ENCODE measurements at regions not wholly inside any gene's neighbourhood (a gene's known extent, or its start where the extent isn't known, plus 50 kb on each side); places are given as distances from the start of the nearest gene placed in this dataset.
A peak's percentile ranks its signal among the peaks of the same experiment; 100 is the strongest.

- H3K27ac ChIP-seq: peak overlapping the region; percentile 27
- H3K79me2 ChIP-seq: no peaks in the 10 kb centered on the region
- 69% methylated on average over 6 of the region's 6 CpGs for WGBS (ENCODE audit: low lambda C conversion rate, missing lambda C conversion rate)
- TF ChIP-seq EZH2phosphoT487 (IDR thresholded peaks at IDR 0.05; ENCODE audit: low read depth, severe bottlenecking, unreplicated experiment): no peak
- TF ChIP-seq CTCF (IDR thresholded peaks at IDR 0.05; ENCODE audit: poor library complexity): no peak
- TF ChIP-seq EZH2 (IDR thresholded peaks at IDR 0.05; ENCODE audit: borderline replicate concordance): no peak
- H3K4me2 ChIP-seq: no peak overlapping the region
- peaks cover 30% of the 10 kb centered on the region for H3K4me1 ChIP-seq (ENCODE audit: insufficient read depth)
- DNase-seq (ENCODE audit: low spot score): peak; percentile 25
- H3K4me3 ChIP-seq: no peak overlapping the region
- no peaks in the 10 kb centered on the region for H3K36me3 ChIP-seq (replicated peaks; ENCODE audit: insufficient read depth, low read depth)
- H3K9me3 ChIP-seq (ENCODE audit: low read depth): no peaks in the 10 kb centered on the region
- no peak overlapping the region for H2AFZ ChIP-seq
- H3K9me2 ChIP-seq (replicated peaks; ENCODE audit: insufficient read depth): no peaks in the 10 kb centered on the region
- no peaks in the 10 kb centered on the region for H4K20me1 ChIP-seq (ENCODE audit: insufficient read depth, poor library complexity, severe bottlenecking)
- no peaks in the 10 kb centered on the region for H3K27me3 ChIP-seq
Measured at GRCh38 chr21:14876524-14876840, 188.3 kb downstream of the NRIP1 start.

GRCh38 chr21:14875704-14876523 is 188.9 kb downstream of the NRIP1 start:
- TF ChIP-seq CTCF (IDR thresholded peaks at IDR 0.05; ENCODE audit: poor library complexity) (no peak), EZH2 (IDR thresholded peaks at IDR 0.05; ENCODE audit: borderline replicate concordance) (no peak), EZH2phosphoT487 (IDR thresholded peaks at IDR 0.05; ENCODE audit: low read depth, severe bottlenecking, unreplicated experiment) (no peak)
- Histone ChIP-seq H3K4me3 (no peak overlapping the region), H3K27ac (peak overlapping the region; percentile 27), H3K4me1 (ENCODE audit: insufficient read depth) (peaks cover 30% of the 10 kb centered on the region), H3K4me2 (no peak overlapping the region), H3K9me2 (replicated peaks; ENCODE audit: insufficient read depth) (no peaks in the 10 kb centered on the region), H3K9me3 (ENCODE audit: low read depth) (no peaks in the 10 kb centered on the region), H2AFZ (no peak overlapping the region), H3K36me3 (replicated peaks; ENCODE audit: insufficient read depth, low read depth) (no peaks in the 10 kb centered on the region), H3K79me2 (no peaks in the 10 kb centered on the region), H3K27me3 (no peaks in the 10 kb centered on the region), H4K20me1 (ENCODE audit: insufficient read depth, poor library complexity, severe bottlenecking) (no peaks in the 10 kb centered on the region)
- WGBS (ENCODE audit: low lambda C conversion rate, missing lambda C conversion rate): 61% methylated on average over 8 of the region's 8 CpGs
- DNase-seq (ENCODE audit: low spot score): no peak

- H3K4me1 ChIP-seq (ENCODE audit: insufficient read depth): peaks cover 30% of the 10 kb centered on the region
- H3K4me3 ChIP-seq: no peak overlapping the region
- no peaks in the 10 kb centered on the region for H3K27me3 ChIP-seq
- H3K79me2 ChIP-seq: no peaks in the 10 kb centered on the region
- H3K27ac ChIP-seq: no peak overlapping the region
- H2AFZ ChIP-seq: no peak overlapping the region
- H3K4me2 ChIP-seq: no peak overlapping the region
- DNase-seq (ENCODE audit: low spot score): no peak
- TF ChIP-seq CTCF (IDR thresholded peaks at IDR 0.05; ENCODE audit: poor library complexity) (no peak), EZH2 (IDR thresholded peaks at IDR 0.05; ENCODE audit: borderline replicate concordance) (no peak)
- H3K9me3 ChIP-seq (ENCODE audit: low read depth): no peaks in the 10 kb centered on the region
- WGBS (ENCODE audit: low lambda C conversion rate, missing lambda C conversion rate): 100% methylated on average over 1 of the region's 1 CpG
- H4K20me1 ChIP-seq (ENCODE audit: insufficient read depth, poor library complexity, severe bottlenecking): no peaks in the 10 kb centered on the region
- no peaks in the 10 kb centered on the region for H3K36me3 ChIP-seq (replicated peaks; ENCODE audit: insufficient read depth, low read depth)
- no peaks in the 10 kb centered on the region for H3K9me2 ChIP-seq (replicated peaks; ENCODE audit: insufficient read depth)
Measured at GRCh38 chr21:14875186-14875585, 189.6 kb downstream of the NRIP1 start.

Measured in hepatocyte (in vitro differentiated cells).